Suprapubic skin (tissue), 4 donors: ENCODE measurements at regions not wholly inside any gene's neighbourhood (a gene's known extent, or its start where the extent isn't known, plus 50 kb on each side); places are given as distances from the start of the nearest gene placed in this dataset.

Experiments
- DNase-seq, 2 donors: peaks; one replicate each; pipeline ENCODE4 v3.0.0-alpha.2; 2019; ENCODE audit warnings: low spot score in 2 of 2
- H3K27ac ChIP-seq: fragments of 200-600 bp; sonication (generic); one replicate; pipeline ENCODE4 v1.5.1; 2019
- H3K27me3 ChIP-seq: fragments of 200-600 bp; sonication (generic); one replicate; pipeline ENCODE4 v1.5.1; 2019
- H3K36me3 ChIP-seq: fragments of 200-600 bp; sonication (generic); one replicate; pipeline ENCODE4 v1.5.1; 2019
- H3K4me1 ChIP-seq: fragments of 200-600 bp; sonication (generic); one replicate; pipeline ENCODE4 v1.5.1; 2019
- H3K4me3 ChIP-seq: fragments of 200-600 bp; sonication (generic); one replicate; pipeline ENCODE4 v1.5.1; 2019; ENCODE audit warnings: mild to moderate bottlenecking
- H3K9me3 ChIP-seq: fragments of 200-600 bp; sonication (generic); one replicate; pipeline ENCODE4 v1.5.1; 2019
- EP300 ChIP-seq: sonication (generic); formaldehyde crosslinking; IDR thresholded peaks from one replicate; pipeline ENCODE4 v1.6.1; 2017; ENCODE audit warnings: antibody characterized with exemption
- POLR2A ChIP-seq, 2 donors: fragments of 450-650 bp; IDR thresholded peaks; one replicate each; pipeline ENCODE4 v1.6.1; 2017; ENCODE audit warnings: antibody characterized with exemption in 2 of 2, mild to moderate bottlenecking in 2 of 2, moderate library complexity in 2 of 2
- POLR2AphosphoS5 ChIP-seq, 3 donors: sonication (generic); formaldehyde crosslinking; IDR thresholded peaks; one replicate each; pipeline ENCODE4 v1.6.1; 2017; ENCODE audit warnings: antibody characterized with exemption in 3 of 3
- WGBS: methylation state at CpG from one replicate; pipeline ENCODE4 v1.1.5; 2018; 5-methylcytosine and 5-hydroxymethylcytosine counted together
- TF ChIP-seq, protein P1 (sequence below), 2 donors: fragments of 200-600 bp in 1 of 2; fragments of 450-650 bp in 1 of 2; sonication (generic) in 1 of 2; IDR thresholded peaks; one replicate each; pipeline ENCODE4 v1.5.1; 2016 to 2019; ENCODE audit warnings: antibody characterized with exemption in 2 of 2, mild to moderate bottlenecking in 1 of 2, moderate library complexity in 1 of 2

DNA sequence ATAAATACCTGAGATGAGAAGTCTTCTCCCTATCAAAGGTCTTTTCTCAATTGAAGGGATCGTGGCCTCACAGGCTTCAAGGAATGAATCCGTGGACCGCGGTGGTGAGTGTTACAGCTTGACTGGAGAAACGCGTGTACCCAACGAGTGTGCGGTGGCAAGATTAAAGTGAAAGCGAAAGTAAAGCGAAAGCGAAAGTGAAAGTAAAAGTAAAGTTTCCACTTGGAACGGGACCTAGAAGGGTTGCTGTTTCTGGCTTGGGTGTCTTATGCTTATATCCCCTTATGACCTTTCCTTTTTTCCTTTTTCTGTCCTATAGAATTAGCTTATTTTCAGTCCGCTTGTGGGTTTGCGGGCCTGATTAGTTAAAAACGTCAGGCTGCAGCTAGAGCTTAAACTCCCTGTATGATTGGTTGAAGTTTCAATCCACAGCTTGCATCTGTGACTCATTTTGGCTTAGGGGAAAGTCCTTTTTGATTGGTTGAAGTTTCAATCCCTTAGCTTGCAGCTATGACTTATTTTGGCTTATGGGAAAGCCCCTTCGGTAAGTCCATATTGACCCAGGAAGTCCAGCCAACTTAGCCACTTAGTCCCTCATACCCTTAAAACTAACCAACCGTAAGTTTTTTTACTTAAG, 924.3 kb upstream of the CDH10 start:
- WGBS = 91% methylated on average over 17 of the region's 17 CpGs
- H3K4me1 ChIP-seq = no peaks in the 10 kb centered on the region
- H3K27me3 ChIP-seq = no peaks in the 10 kb centered on the region
- H3K36me3 ChIP-seq = no peaks in the 10 kb centered on the region
- no peak for DNase-seq
- no peak overlapping the region for H3K4me3 ChIP-seq
- no peak overlapping the region for H3K27ac ChIP-seq
- TF ChIP-seq, protein P1, sequence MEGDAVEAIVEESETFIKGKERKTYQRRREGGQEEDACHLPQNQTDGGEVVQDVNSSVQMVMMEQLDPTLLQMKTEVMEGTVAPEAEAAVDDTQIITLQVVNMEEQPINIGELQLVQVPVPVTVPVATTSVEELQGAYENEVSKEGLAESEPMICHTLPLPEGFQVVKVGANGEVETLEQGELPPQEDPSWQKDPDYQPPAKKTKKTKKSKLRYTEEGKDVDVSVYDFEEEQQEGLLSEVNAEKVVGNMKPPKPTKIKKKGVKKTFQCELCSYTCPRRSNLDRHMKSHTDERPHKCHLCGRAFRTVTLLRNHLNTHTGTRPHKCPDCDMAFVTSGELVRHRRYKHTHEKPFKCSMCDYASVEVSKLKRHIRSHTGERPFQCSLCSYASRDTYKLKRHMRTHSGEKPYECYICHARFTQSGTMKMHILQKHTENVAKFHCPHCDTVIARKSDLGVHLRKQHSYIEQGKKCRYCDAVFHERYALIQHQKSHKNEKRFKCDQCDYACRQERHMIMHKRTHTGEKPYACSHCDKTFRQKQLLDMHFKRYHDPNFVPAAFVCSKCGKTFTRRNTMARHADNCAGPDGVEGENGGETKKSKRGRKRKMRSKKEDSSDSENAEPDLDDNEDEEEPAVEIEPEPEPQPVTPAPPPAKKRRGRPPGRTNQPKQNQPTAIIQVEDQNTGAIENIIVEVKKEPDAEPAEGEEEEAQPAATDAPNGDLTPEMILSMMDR (IDR thresholded peaks at IDR 0.05) = no peak
- TF ChIP-seq EP300 = no peak
- TF ChIP-seq POLR2AphosphoS5 (IDR thresholded peaks at IDR 0.05) = no peak
- TF ChIP-seq POLR2A (IDR thresholded peaks at IDR 0.05) = no peak
- no peaks in the 10 kb centered on the region for H3K9me3 ChIP-seq

DNA sequence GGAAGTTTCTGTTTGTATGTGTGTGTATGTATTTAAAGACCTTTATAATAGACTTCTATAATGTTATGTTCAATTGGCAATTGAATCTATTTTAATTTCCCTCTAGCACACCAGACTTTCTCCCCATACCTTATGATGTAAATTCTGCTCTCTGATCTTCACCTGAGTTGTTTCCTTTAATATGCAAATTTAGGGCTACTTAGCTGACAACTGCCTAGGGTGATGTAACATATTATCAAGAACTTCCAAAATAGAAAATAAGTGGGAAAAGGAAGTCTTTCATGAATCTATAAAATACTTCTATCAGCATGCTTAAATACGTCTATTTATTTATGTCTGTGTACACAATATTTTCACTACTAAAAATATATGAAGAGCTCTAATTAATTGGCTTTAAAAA, 923.5 kb upstream of the CDH10 start:
- no peaks in the 10 kb centered on the region for H3K4me1 ChIP-seq
- no peaks in the 10 kb centered on the region for H3K27me3 ChIP-seq
- DNase-seq = no peak
- H3K4me3 ChIP-seq = no peak overlapping the region
- 79% methylated on average over 1 of the region's 1 CpG for WGBS
- TF ChIP-seq POLR2AphosphoS5 (IDR thresholded peaks at IDR 0.05) = no peak
- TF ChIP-seq, protein P1 (IDR thresholded peaks at IDR 0.05) = no peak
- no peak for TF ChIP-seq EP300
- TF ChIP-seq POLR2A (IDR thresholded peaks at IDR 0.05) = no peak
- H3K27ac ChIP-seq = no peak overlapping the region
- H3K36me3 ChIP-seq = no peaks in the 10 kb centered on the region
- H3K9me3 ChIP-seq = peaks cover 4% of the 10 kb centered on the region

DNA sequence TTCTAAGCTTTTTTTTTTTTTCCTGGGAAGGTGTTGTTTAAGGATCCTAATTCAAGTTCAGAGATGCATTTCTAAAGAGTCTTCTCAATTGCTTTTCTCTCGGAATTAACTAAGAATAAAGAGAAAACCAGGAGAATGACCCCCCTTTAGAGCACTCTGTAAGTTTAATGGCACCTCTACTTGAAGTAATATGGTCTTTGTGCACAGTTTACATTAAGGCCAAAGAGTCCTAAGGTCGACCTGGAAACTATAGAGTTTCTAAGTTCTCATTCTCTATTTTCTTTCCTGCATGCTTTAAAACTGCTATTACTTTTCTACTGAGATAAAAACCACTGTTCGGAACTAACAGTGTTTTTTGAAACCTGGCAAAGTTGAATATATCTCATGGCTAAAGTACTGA, 923.1 kb upstream of the CDH10 start:
- Histone ChIP-seq H3K4me3 (no peak overlapping the region), H3K27me3 (no peaks in the 10 kb centered on the region), H3K4me1 (no peaks in the 10 kb centered on the region), H3K36me3 (no peaks in the 10 kb centered on the region), H3K9me3 (peaks cover 8% of the 10 kb centered on the region), H3K27ac (no peak overlapping the region)
- no peak for DNase-seq
- 52% methylated on average over 3 of the region's 3 CpGs for WGBS
- TF ChIP-seq POLR2A (IDR thresholded peaks at IDR 0.05) = no peak
- TF ChIP-seq POLR2AphosphoS5 (IDR thresholded peaks at IDR 0.05) = no peak
- TF ChIP-seq, protein P1 (IDR thresholded peaks at IDR 0.05) = no peak
- no peak for TF ChIP-seq EP300

DNA sequence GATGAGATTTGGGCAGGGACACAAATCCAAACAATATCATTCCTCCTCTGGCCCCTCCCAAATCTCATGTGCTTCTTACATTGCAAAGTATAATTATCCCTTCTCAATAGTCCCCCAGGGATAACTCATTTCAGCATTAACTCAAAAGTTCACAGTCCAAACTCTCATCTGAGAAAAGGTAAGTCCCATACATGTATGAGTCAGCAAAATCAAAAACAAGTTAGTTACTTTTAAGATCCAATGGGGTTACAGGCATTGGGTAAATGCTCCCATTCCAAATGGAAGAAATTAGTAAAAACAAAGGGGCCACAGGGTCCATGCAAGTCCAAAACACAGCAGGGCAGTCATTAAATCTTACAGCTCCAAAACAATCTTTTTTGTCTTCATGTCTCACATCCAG, 917.9 kb upstream of the CDH10 start:
- no peak overlapping the region for H3K4me3 ChIP-seq

DNA sequence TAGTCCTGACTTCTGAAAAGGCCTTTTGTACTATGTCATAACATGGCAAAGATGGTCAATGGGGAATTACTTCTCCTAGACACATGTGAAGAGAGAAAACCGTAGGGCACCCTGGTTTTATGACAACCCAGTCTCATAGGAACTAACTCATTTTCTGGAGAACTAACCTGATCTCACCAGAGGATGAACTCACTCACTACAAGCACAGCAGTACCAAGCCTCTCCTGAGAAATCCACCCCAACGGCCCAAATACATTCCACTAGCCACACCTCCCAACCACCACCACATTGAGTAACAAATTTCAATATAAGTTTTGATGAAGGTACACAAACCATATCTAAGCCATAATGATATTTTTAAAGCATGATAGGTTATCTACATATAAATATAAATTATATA, 909.3 kb upstream of the CDH10 start:
- no peak overlapping the region for H3K27ac ChIP-seq
- 56% methylated on average over 2 of the region's 2 CpGs for WGBS
- no peaks in the 10 kb centered on the region for H3K4me1 ChIP-seq
- H3K9me3 ChIP-seq = no peaks in the 10 kb centered on the region
- H3K27me3 ChIP-seq = no peaks in the 10 kb centered on the region
- H3K4me3 ChIP-seq = no peak overlapping the region
- no peak for DNase-seq
- no peaks in the 10 kb centered on the region for H3K36me3 ChIP-seq
- TF ChIP-seq POLR2A (IDR thresholded peaks at IDR 0.05) = no peak
- no peak for TF ChIP-seq EP300
- TF ChIP-seq POLR2AphosphoS5 (IDR thresholded peaks at IDR 0.05) = no peak
- TF ChIP-seq, protein P1 (IDR thresholded peaks at IDR 0.05) = no peak

More for the DNA sequence above, 917.9 kb upstream of the CDH10 start:
- Histone ChIP-seq H3K27me3 (no peaks in the 10 kb centered on the region), H3K36me3 (no peaks in the 10 kb centered on the region), H3K4me1 (no peaks in the 10 kb centered on the region), H3K9me3 (peaks cover 8% of the 10 kb centered on the region), H3K27ac (no peak overlapping the region)
- no peak for DNase-seq
- TF ChIP-seq, protein P1 (IDR thresholded peaks at IDR 0.05) = no peak
